ENCODE measurements at regions not wholly inside any gene's neighbourhood (a gene's known extent, or its start where the extent isn't known, plus 50 kb on each side); places are given as distances from the start of the nearest gene placed in this dataset.

DNA sequence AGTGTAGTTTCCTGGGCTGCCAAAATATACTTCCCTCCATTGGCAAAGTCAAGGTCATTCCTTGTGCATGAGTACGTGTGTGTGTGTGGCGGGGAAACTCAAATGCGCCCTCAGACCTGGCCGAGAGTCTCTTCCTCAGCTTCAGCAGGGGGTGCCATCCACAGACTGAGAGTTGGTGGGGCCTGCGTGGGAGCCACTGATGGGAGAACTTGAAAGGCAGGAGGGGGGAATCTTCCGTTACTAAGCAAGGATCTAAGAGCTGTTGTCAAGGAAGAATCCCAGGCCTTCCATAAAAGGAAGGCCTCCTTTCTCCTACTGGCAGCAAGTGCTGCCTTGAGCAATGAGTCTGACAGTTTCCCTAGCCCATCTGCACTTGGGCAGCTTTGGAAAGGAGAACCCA is 274.9 kb downstream of the EMP1 start:
- Histone ChIP-seq H3K23ac (ENCODE audit: low read depth, low read length) (no peak overlapping the region), H2BK20ac (ENCODE audit: low read depth, low read length) (no peak overlapping the region), H3K4me3 (ENCODE audit: insufficient read depth, low read depth, low read length) (no peak overlapping the region), H3K56ac (ENCODE audit: extremely low read depth, insufficient read depth, low read length) (no peak overlapping the region), H4K91ac (ENCODE audit: insufficient read depth, low read depth, low read length) (no peak overlapping the region), H3K27ac (ENCODE audit: insufficient read depth, low read length) (no peak overlapping the region), H3K9me3 (ENCODE audit: control insufficient read depth, insufficient read depth, low read length) (no peaks in the 10 kb centered on the region), H2BK15ac (ENCODE audit: low read depth, low read length) (no peak overlapping the region), H2BK120ac (ENCODE audit: low read depth, low read length) (no peak overlapping the region), H2AFZ (replicated peaks; ENCODE audit: low read length, poor library complexity) (no peak overlapping the region), H3K14ac (replicated peaks; ENCODE audit: low read depth, low read length) (no peak overlapping the region), H3K18ac (ENCODE audit: low read depth, low read length) (no peak overlapping the region), H3K4me1 (ENCODE audit: control insufficient read depth, insufficient read depth, low read length) (no peaks in the 10 kb centered on the region), H3K9ac (ENCODE audit: low read depth, low read length) (no peak overlapping the region), H2AK5ac (ENCODE audit: low read depth, low read length) (no peak overlapping the region), H3K9me1 (ENCODE audit: insufficient read depth, low read length) (no peaks in the 10 kb centered on the region), H4K20me1 (ENCODE audit: insufficient read depth, low read length) (no peaks in the 10 kb centered on the region), H2BK5ac (ENCODE audit: low read depth, low read length, poor library complexity, severe bottlenecking) (no peak overlapping the region), H2AK9ac (replicated peaks; ENCODE audit: low read depth, low read length, poor library complexity) (no peak overlapping the region), H4K5ac (ENCODE audit: low read depth, low read length) (no peak overlapping the region), H3K4me2 (ENCODE audit: low read depth, low read length) (no peak overlapping the region), H3K4ac (ENCODE audit: low read depth, low read length) (no peak overlapping the region), H3K27me3 (ENCODE audit: control insufficient read depth, insufficient read depth, low read length) (no peaks in the 10 kb centered on the region), H3K36me3 (ENCODE audit: control insufficient read depth, insufficient read depth, low read length) (no peaks in the 10 kb centered on the region), H3K79me1 (ENCODE audit: low read depth in 1 of 2, low read length in 2 of 2) (no peaks in the 10 kb centered on the region), H4K8ac (ENCODE audit: low read depth in 2 of 2, low read length in 2 of 2) (no peak overlapping the region)
- intact Hi-C loops (cut with micrococcal nuclease) (no loop called here), in situ Hi-C loops (cut with MboI; ENCODE audit: low sequenced_read_pairs) (no loop called here), dilution Hi-C loops (cut with HindIII; ENCODE audit: low sequenced_read_pairs, unreplicated experiment) (no loop called here)
- no TSS peak for BruUV-seq (replicated peaks)
- ChIA-PET CTCF (no interaction called here), POLR2A (ENCODE audit: unreplicated experiment) (no interaction called here)
- no peak for DNase-seq
- 60% methylated on average over 2 of the region's 6 CpGs; no CpG with 5 or more reads in 1 of the 2 experiments for whole genome bisulfite sequencing, 2 experiments (ENCODE audit: extremely low coverage in 2 of 2, insufficient read length in 1 of 2)
- no peak for ATAC-seq (ENCODE audit: low read depth)
- TF ChIP-seq, protein P1, sequence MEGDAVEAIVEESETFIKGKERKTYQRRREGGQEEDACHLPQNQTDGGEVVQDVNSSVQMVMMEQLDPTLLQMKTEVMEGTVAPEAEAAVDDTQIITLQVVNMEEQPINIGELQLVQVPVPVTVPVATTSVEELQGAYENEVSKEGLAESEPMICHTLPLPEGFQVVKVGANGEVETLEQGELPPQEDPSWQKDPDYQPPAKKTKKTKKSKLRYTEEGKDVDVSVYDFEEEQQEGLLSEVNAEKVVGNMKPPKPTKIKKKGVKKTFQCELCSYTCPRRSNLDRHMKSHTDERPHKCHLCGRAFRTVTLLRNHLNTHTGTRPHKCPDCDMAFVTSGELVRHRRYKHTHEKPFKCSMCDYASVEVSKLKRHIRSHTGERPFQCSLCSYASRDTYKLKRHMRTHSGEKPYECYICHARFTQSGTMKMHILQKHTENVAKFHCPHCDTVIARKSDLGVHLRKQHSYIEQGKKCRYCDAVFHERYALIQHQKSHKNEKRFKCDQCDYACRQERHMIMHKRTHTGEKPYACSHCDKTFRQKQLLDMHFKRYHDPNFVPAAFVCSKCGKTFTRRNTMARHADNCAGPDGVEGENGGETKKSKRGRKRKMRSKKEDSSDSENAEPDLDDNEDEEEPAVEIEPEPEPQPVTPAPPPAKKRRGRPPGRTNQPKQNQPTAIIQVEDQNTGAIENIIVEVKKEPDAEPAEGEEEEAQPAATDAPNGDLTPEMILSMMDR (conservative IDR thresholded peaks at IDR 0.05; ENCODE audit: low read depth, low read length): no peak
- no peak for TF ChIP-seq FOS (IDR thresholded peaks at IDR 0.05; ENCODE audit: low read depth, low read length)
- TF ChIP-seq MAFK (IDR thresholded peaks at IDR 0.05; ENCODE audit: low read depth, low read length): no peak

All from IMR-90 (cell line).